Fibroblast of skin of abdomen (primary cell): ENCODE measurements at regions not wholly inside any gene's neighbourhood (a gene's known extent, or its start where the extent isn't known, plus 50 kb on each side); places are given as distances from the start of the nearest gene placed in this dataset.
"Not testable (repeated sequence)": the region's sequence is repeated elsewhere in the genome, so short reads cannot be mapped to it uniquely, and the experiment has no call there.

Experiments used
- DNase-seq: peaks from one replicate; pipeline ENCODE4 v3.0.0-alpha.2; 2013

- no peak for DNase-seq
Measured at GRCh38 chr21:17081193-17081592, 431.6 kb upstream of the CXADR start.

DNA sequence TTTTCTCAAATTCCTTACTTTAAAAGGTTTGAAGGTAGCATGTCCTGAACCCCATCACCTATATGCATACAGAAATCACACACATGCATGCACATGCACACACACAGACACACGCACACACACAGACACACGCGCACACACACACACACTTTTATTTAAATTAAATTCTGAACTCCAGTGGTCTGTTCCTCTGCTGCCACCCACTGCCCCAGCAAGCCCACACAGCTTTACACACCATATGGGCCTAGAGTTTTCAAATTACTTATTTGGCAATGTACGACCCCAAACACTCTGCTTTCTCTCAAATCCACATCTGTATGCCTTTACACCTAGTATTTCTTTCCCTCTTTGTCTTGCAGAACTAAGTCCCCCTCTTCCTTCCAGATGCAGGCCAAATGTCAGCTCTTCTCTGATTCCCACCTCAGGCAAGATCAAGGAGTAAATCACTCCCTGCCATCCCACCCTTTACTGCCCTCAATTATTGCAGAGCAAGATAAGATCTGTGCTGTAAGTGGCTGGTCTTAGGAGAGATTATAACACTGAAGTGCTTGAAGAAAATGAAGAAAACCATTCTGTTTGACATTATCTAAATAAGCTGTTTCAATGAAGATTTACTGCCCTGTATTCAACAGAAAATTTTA, 429.9 kb upstream of the CXADR start:
- DNase-seq, result no peak

- DNase-seq, result no peak
Measured at GRCh38 chr21:17085707-17086106, 427.1 kb upstream of the CXADR start.

- DNase-seq, result no peak
Measured at GRCh38 chr21:17088500-17088899, 424.3 kb upstream of the CXADR start.

GRCh38 chr21:17089091-17089491, 423.8 kb upstream of the CXADR start:
- no peak for DNase-seq

DNA sequence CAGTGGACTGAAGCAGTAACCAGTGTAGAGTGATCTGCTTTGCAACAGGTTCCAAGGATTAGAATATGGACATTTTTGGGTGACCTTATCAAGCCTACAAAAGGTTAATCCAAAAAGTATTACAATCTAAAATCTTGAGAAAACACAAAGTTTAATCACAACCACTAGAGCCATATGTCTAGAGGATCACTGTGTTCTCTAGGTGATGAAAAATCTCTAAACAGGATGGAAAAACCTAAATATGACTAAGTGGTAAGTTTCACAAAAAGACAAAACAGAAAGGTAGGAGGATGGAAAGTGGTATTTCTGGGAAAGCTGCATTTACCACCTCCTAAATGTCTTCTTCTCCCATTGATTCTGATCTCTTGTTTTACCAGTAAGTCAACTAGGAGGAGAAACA, 411.1 kb upstream of the CXADR start:
- DNase-seq, result no peak

DNA sequence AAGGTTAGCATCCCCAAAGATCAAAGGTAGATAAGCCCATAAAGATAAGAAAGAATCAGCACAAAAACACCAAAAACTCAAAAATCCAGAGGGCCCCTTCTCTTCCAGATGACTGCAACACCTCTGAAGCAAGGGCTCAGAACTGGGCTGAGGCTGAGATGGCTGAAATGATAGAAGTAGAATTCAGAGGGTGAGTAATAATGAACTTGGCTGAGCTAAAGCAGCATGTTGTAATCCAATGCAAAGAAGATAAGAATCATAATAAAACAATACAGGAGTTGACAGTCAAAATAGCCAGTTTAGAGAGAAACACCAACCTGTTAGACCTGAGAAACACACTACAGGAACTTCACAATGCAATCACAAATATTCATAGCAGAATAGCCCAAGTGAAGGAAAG, 406.9 kb upstream of the CXADR start:
- no peak for DNase-seq

GRCh38 chr21:17114045-17114444, 398.8 kb upstream of the CXADR start:
- no peak for DNase-seq

DNA sequence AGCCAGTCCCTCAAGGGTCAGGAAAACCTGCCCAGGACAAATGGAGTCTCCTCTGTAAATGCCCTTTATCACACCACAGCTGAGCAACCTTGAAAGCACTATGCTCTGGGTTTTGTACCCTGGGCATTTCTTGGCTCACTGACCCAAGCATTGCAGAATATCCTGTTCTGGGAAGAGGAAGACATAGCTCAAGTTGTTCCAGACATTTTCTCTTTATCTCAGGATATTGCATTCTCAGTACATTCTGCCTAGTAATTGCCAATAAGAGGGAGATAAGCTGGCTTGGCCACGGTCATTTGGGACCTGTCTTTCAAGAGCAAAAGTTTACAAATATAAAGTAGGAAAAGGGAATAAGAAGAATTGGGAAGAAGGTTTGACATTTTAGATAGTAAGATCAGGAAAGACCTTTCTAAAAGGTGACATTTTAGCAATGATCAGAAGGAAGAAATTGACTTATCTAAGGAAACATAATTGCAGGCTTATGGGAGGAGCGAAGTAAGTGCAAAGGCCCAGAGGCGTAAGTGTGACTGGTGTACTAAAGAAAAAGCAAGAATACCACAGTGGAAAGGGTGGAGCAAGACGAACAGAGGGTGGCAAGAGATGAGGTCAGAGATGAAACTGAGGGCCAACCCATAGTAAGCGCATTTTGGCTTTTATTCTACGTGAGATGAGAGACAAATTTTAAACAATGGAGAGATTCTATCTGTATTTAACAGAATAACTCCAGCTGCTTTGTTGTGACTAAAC, 394.0 kb upstream of the CXADR start:
- DNase-seq, result no peak

DNA sequence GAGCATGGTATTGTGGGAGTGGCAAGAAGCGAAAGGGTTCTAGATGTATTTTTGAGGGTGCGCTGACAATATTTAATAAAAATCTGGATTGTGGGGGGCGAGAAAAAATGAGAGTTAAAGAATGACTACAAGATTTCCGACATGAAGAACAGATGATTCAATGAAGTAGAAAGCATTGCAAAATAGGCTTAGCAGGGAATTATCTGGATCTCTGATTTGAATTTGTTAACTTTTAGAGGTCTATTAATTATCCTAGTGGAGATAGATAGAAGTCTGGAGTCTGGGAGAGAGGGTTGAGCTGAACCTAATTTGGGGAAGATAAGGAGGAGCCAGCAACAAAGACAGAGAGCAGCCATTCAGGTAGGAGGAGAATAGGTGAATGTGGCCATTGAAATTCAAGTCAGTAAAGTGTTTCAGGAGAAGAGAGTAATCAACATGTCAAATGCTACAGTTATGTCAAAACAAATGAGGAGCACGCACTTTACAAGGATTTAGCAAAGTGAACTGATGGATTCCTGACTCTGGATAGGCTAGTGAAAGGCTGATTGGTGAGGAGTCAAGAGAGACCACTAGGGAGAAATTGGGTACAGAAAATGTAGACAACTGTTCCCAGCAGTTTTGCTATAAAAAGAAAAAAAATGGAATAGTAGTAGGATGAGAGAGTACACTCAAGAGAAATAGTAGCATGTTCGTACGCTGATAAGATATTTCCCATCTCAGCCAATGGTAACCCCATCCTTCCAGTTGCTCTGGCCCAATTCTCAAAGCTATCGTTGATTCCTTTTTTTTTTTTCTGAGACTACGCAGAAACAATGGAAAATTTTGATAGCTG, 393.2 kb upstream of the CXADR start:
- no peak for DNase-seq

DNA sequence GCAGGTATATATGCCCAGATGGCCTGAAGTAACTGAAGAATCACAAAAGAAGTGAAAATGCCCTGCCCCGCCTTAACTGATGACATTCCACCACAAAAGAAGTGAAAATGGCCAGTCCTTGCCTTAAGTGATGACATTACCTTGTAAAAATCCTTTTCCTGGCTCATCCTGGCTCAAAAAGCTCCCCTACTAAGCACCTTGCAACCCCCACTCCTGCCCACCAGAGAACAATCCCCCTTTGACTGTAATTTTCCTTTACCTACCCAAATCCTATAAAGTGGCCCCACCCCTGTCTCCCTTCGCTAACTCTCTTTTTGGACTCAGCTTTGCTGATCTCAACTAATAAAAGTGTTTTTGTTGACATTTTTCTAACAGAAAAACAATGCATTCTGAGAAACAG, 385.4 kb upstream of the CXADR start:
- not testable (repeated sequence) for DNase-seq

- DNase-seq, result no peak
Measured at GRCh38 chr21:17128132-17128531, 384.7 kb upstream of the CXADR start.

DNA sequence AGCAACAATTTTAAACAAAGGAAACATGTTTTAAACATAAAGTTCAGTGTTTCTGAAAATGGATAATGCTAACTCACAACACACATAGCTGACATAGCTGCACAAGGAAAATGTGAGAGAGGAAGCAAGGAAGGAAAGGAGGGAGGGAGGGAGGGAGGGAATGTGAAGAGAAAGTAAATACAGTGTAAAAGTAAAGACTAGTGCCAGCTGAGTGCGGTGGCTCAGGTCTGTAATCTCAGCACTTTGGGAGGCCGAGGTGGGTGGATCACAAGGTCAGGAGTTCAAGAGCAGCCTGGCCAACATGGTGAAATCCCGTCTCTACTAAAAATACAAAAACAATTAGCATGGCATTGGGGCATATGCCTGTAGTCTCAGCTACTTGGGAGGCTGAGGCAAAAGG, 373.7 kb upstream of the CXADR start:
- DNase-seq, result not testable (repeated sequence)

GRCh38 chr21:17139696-17140095, 373.1 kb upstream of the CXADR start:
- no peak for DNase-seq

GRCh38 chr21:17146426-17146825, 366.4 kb upstream of the CXADR start:
- DNase-seq, result no peak

DNA sequence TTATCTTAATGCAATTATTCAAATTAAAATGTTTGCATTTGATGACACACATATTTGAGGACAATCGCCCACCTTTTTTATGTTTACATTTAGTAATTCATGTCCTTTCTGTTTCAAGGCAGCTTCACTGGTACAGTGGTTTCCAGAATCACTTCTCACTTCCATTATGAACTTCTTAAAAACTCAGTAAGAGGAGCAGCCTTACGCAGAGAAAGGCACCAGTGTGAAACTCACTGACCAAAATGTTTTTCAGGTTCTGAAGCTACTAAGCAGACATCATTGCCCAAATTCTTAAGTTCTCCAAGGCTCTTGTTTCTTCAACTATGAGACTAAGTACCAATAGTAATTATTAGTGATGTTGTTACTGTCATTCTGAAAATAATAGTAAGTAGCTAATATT, 353.1 kb upstream of the CXADR start:
- no peak for DNase-seq

DNA sequence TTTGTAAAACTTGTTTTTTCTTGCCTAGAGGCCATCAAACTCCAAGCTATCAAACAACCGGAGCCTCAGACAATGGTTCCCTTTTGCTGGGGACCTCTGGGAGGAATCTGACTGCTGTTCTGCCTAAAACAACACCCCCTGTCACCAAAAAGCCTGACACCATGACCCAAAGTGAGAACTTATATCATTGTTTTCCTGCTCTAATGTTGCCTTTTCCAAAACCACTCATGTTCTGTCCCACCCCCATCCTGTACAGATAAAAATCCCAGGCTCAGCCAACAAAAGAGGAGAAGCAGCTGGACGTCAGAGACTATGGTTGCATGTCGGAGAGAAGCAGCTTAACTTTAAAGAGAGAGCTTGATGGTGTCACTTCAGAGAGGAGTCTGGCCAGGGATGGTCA, 327.2 kb upstream of the CXADR start:
- DNase-seq, result no peak

DNA sequence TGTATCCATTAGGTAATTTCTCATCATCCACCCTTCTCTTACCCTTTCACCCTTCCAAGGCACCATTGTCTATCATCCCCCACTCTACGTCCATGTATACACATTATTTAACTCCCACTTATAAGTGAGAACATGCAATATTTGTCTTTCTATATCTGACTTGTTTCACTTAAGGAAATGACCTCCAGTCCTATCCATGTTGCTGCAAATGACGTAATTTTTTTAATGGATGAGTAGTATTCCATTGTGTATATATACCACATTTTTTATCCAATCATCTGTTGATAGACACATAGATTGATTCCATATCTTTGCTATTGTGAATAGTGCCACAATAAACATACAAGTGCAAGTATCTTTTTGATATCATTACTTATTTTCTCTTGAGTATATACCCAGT, 322.9 kb upstream of the CXADR start:
- DNase-seq, result no peak

DNA sequence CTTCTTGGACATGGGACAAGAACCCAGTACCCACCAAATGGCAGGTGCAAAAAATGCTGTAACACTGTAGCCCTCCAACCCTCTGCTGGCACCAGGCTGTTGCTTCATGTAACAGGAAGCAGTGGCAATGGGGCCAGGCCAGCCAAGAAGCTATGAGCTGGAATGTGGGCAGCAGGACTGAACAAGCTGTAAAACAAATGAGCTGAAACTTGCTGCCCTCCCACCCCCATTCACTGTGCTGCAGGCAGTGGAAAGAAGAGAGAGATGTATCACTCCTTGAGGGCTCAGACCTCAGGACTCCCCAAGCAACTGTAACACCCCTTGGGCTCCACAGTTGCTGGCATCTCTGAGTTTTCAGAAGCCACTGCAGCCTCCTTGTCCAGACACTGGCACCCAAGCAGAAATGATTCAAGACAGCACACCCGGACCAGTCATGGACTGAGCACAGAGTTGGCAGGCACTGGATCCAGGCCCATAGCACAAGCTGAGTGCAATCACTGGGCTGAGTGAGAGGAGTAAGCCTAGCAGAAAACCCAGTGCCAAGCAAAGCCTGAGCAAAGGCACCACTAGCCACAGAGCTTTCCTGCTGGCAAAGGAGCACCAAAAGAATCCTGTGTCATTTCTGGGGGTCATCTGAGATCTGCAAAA, 321.4 kb upstream of the CXADR start:
- DNase-seq, result no peak

GRCh38 chr21:17195351-17195750, 317.5 kb upstream of the CXADR start:
- DNase-seq, result no peak

DNA sequence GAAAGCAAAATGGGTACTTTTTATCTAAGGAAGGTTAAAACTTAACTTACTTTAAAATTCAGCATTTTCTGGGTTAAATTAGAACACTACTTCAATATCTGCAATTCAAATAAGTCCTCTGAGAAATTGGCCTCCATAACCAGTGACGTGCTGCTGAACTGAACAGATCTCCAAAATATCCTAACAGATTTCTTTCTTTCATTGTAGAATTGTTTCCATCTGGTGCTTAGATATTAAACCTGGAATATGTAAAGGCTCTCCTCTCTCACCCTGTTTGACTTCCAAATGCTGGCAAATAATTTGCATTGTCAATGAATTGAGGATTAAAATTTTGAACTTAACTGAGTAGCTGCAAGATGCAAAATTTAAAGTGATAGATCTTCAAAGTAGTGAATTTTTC, 316.9 kb upstream of the CXADR start:
- no peak for DNase-seq

- DNase-seq, result no peak
Measured at GRCh38 chr21:17196623-17197022, 316.2 kb upstream of the CXADR start.

- no peak for DNase-seq
Measured at GRCh38 chr21:17197996-17198395, 314.8 kb upstream of the CXADR start.
